Trophoblast cell (in vitro differentiated cells and primary cell): ENCODE measurements at regions not wholly inside any gene's neighbourhood (a gene's known extent, or its start where the extent isn't known, plus 50 kb on each side); places are given as distances from the start of the nearest gene placed in this dataset.
A peak's percentile ranks its signal among the peaks of the same experiment; 100 is the strongest.

ENCODE experiments used
- DNase-seq, 2 donors: peaks; one replicate each; pipeline ENCODE4 v3.0.0-alpha.2; 2016
- H2AFZ ChIP-seq: 2 replicates; pipeline ENCODE4 v1.6.1; 2013; ENCODE audit warnings: low read length, moderate library complexity, mild to moderate bottlenecking; ENCODE audit not compliant: insufficient read depth, poor library complexity
- H2AK5ac ChIP-seq: 2 replicates; pipeline ENCODE4 v1.6.1; 2013; ENCODE audit warnings: mild to moderate bottlenecking, low read length
- H2BK120ac ChIP-seq: 2 replicates; pipeline ENCODE4 v1.6.1; 2013; ENCODE audit warnings: low read length, mild to moderate bottlenecking, moderate library complexity; ENCODE audit not compliant: insufficient read depth, poor library complexity
- H2BK12ac ChIP-seq: 2 replicates; pipeline ENCODE4 v1.6.1; 2013; ENCODE audit warnings: mild to moderate bottlenecking, low read length, moderate library complexity
- H2BK5ac ChIP-seq: 2 replicates; pipeline ENCODE4 v1.6.1; 2013; ENCODE audit warnings: low read length, low read depth, moderate library complexity, mild to moderate bottlenecking; ENCODE audit not compliant: poor library complexity
- H3K14ac ChIP-seq: 2 replicates; pipeline ENCODE4 v1.6.1; 2013; ENCODE audit warnings: mild to moderate bottlenecking, low read length
- H3K18ac ChIP-seq: 2 replicates; pipeline ENCODE4 v1.6.1; 2013; ENCODE audit warnings: mild to moderate bottlenecking, low read length
- H3K23ac ChIP-seq: 2 replicates; pipeline ENCODE4 v1.6.1; 2013; ENCODE audit warnings: low read length
- H3K27ac ChIP-seq: 2 replicates; pipeline ENCODE4 v1.5.1; 2013; ENCODE audit warnings: low read depth, mild to moderate bottlenecking, inconsistent platforms, low read length, moderate library complexity
- H3K27me3 ChIP-seq: 2 replicates; pipeline ENCODE4 v1.6.1; 2013; ENCODE audit warnings: inconsistent platforms, mild to moderate bottlenecking, low read length, moderate library complexity; ENCODE audit not compliant: insufficient read depth
- H3K36me3 ChIP-seq, 2 experiments: 1 replicate in 1 of 2; 2 replicates in 1 of 2; pipeline ENCODE4 v1.6.1; 2013; ENCODE audit warnings: low read length in 2 of 2, mild to moderate bottlenecking in 2 of 2, moderate library complexity in 1 of 2; ENCODE audit not compliant: insufficient read depth in 2 of 2, control insufficient read depth in 1 of 2
- H3K4ac ChIP-seq: 2 replicates; pipeline ENCODE4 v1.6.1; 2013; ENCODE audit warnings: low read depth, mild to moderate bottlenecking, low read length, moderate library complexity
- H3K4me1 ChIP-seq, 2 experiments: 1 replicate in 1 of 2; 2 replicates in 1 of 2; pipeline ENCODE4 v1.6.1; 2013; ENCODE audit warnings: low read length in 2 of 2, mild to moderate bottlenecking in 2 of 2, moderate library complexity in 1 of 2; ENCODE audit not compliant: insufficient read depth in 2 of 2, control insufficient read depth in 1 of 2
- H3K4me2 ChIP-seq: 2 replicates; pipeline ENCODE4 v1.6.1; 2013; ENCODE audit warnings: inconsistent platforms, mild to moderate bottlenecking, low read length, moderate library complexity
- H3K4me3 ChIP-seq: 2 replicates; pipeline ENCODE4 v1.5.1; 2013; ENCODE audit warnings: mild to moderate bottlenecking, low read depth, low read length, inconsistent platforms
- H3K79me1 ChIP-seq: one replicate; pipeline ENCODE4 v1.6.1; 2013; ENCODE audit warnings: low read length
- H3K79me2 ChIP-seq: 2 replicates; pipeline ENCODE4 v1.6.1; 2013; ENCODE audit warnings: low read length, mild to moderate bottlenecking; ENCODE audit not compliant: control insufficient read depth, insufficient read depth, poor library complexity
- H3K9ac ChIP-seq: 2 replicates; pipeline ENCODE4 v1.6.1; 2013; ENCODE audit warnings: mild to moderate bottlenecking, low read length
- H3K9me3 ChIP-seq: 2 replicates; pipeline ENCODE4 v1.6.1; 2013; ENCODE audit warnings: low read depth, mild to moderate bottlenecking, control low read depth, inconsistent platforms, low read length; ENCODE audit not compliant: insufficient read depth
- H4K12ac ChIP-seq: 2 replicates; pipeline ENCODE4 v1.6.1; 2013; ENCODE audit warnings: low read depth, mild to moderate bottlenecking, low read length, moderate library complexity
- H4K8ac ChIP-seq: 2 replicates; pipeline ENCODE4 v1.6.1; 2013; ENCODE audit warnings: low read depth, mild to moderate bottlenecking, low read length, moderate library complexity
- H4K91ac ChIP-seq: one replicate; pipeline ENCODE4 v1.6.1; 2013; ENCODE audit warnings: low read depth, mild to moderate bottlenecking, low read length, moderate library complexity
- WGBS: extraction: QIAGEN DNeasy Blood & Tissue Kit; methylation state at CpG from one replicate; pipeline ENCODE4 v1.1.7; 2013; ENCODE audit warnings: missing lambda C conversion rate; ENCODE audit not compliant: insufficient read length, insufficient coverage; ENCODE audit errors: extremely low coverage; 5-methylcytosine and 5-hydroxymethylcytosine counted together

- Histone ChIP-seq H4K12ac (no peak overlapping the region), H2BK12ac (no peak overlapping the region), H3K4me2 (no peak overlapping the region), H2BK120ac (no peak overlapping the region), H2AK5ac (no peak overlapping the region), H3K18ac (no peak overlapping the region), H4K91ac (no peak overlapping the region), H3K27me3 (no peaks in the 10 kb centered on the region), H3K79me1 (no peaks in the 10 kb centered on the region), H3K14ac (no peak overlapping the region), H3K27ac (no peak overlapping the region), H3K4me1 (no peaks in the 10 kb centered on the region), H3K23ac (no peak overlapping the region), H2BK5ac (no peak overlapping the region), H3K36me3 (no peaks in the 10 kb centered on the region), H2AFZ (no peak overlapping the region), H3K79me2 (no peaks in the 10 kb centered on the region), H3K9ac (no peak overlapping the region), H3K4ac (no peak overlapping the region), H3K4me3 (no peak overlapping the region), H4K8ac (no peak overlapping the region), H3K9me3 (no peaks in the 10 kb centered on the region)
- DNase-seq = no peak
- no CpG with 5 or more reads among the region's 2 CpGs for WGBS
These were observed 151.1 kb downstream of the LRRC70 start for GRCh38 chr5:62729675-62730074.

GRCh38 chr5:62727861-62728260 lies 149.2 kb downstream of the LRRC70 start:
- Histone ChIP-seq H3K27ac (no peak overlapping the region), H3K9ac (no peak overlapping the region), H2BK12ac (no peak overlapping the region), H4K91ac (no peak overlapping the region), H3K14ac (no peak overlapping the region), H2BK120ac (no peak overlapping the region), H2AK5ac (no peak overlapping the region), H3K4me3 (no peak overlapping the region), H3K27me3 (no peaks in the 10 kb centered on the region), H3K9me3 (no peaks in the 10 kb centered on the region), H3K79me1 (no peaks in the 10 kb centered on the region), H2AFZ (no peak overlapping the region), H3K79me2 (no peaks in the 10 kb centered on the region), H4K12ac (no peak overlapping the region), H4K8ac (no peak overlapping the region), H3K4ac (no peak overlapping the region), H3K23ac (no peak overlapping the region), H3K4me1 (no peaks in the 10 kb centered on the region), H3K18ac (no peak overlapping the region), H3K36me3 (no peaks in the 10 kb centered on the region), H2BK5ac (no peak overlapping the region), H3K4me2 (no peak overlapping the region)
- DNase-seq = no peak
- WGBS = no CpG with 5 or more reads among the region's 2 CpGs

GRCh38 chr5:62727184-62727583 lies 148.6 kb downstream of the LRRC70 start:
- DNase-seq = no peak
- no peaks in the 10 kb centered on the region for H3K79me1 ChIP-seq
- no peaks in the 10 kb centered on the region for H3K4me1 ChIP-seq
- no peak overlapping the region for H3K14ac ChIP-seq
- H2AK5ac ChIP-seq = no peak overlapping the region
- H3K4ac ChIP-seq = no peak overlapping the region
- no peaks in the 10 kb centered on the region for H3K36me3 ChIP-seq
- no peaks in the 10 kb centered on the region for H3K27me3 ChIP-seq
- no peak overlapping the region for H2BK12ac ChIP-seq
- no peak overlapping the region for H3K18ac ChIP-seq
- no peaks in the 10 kb centered on the region for H3K79me2 ChIP-seq
- H2BK120ac ChIP-seq = no peak overlapping the region
- no peak overlapping the region for H3K4me2 ChIP-seq
- H3K23ac ChIP-seq = no peak overlapping the region
- H3K9ac ChIP-seq = no peak overlapping the region
- H2AFZ ChIP-seq = no peak overlapping the region
- no CpG with 5 or more reads among the region's 3 CpGs for WGBS
- H4K91ac ChIP-seq = no peak overlapping the region
- no peak overlapping the region for H3K4me3 ChIP-seq
- no peak overlapping the region for H3K27ac ChIP-seq
- no peak overlapping the region for H4K12ac ChIP-seq
- H4K8ac ChIP-seq = no peak overlapping the region
- no peak overlapping the region for H2BK5ac ChIP-seq
- no peaks in the 10 kb centered on the region for H3K9me3 ChIP-seq

GRCh38 chr5:62722360-62722759 lies 143.7 kb downstream of the LRRC70 start:
- Histone ChIP-seq H4K12ac (no peak overlapping the region), H3K4me1 (peaks cover 0 to 2% of the 10 kb centered on the region in 2 experiments), H3K4ac (no peak overlapping the region), H2AFZ (no peak overlapping the region), H2BK12ac (no peak overlapping the region), H3K9ac (no peak overlapping the region), H2BK5ac (no peak overlapping the region), H3K79me1 (no peaks in the 10 kb centered on the region), H3K27ac (no peak overlapping the region), H3K23ac (no peak overlapping the region), H2AK5ac (no peak overlapping the region), H4K91ac (no peak overlapping the region), H3K4me3 (no peak overlapping the region), H3K36me3 (no peaks in the 10 kb centered on the region), H4K8ac (no peak overlapping the region), H3K9me3 (no peaks in the 10 kb centered on the region), H2BK120ac (no peak overlapping the region), H3K4me2 (no peak overlapping the region), H3K79me2 (no peaks in the 10 kb centered on the region), H3K14ac (no peak overlapping the region), H3K27me3 (no peaks in the 10 kb centered on the region), H3K18ac (no peak overlapping the region)
- DNase-seq = peak in 1 of 2 donors; percentile 27
- WGBS = no CpG with 5 or more reads among the region's 9 CpGs
